ENCODE measurements at regions not wholly inside any gene's neighbourhood (a gene's known extent, or its start where the extent isn't known, plus 50 kb on each side); places are given as distances from the start of the nearest gene placed in this dataset.
A peak's percentile ranks its signal among the peaks of the same experiment; 100 is the strongest.

GRCh38 chr14:42535397-42535796 is 928.7 kb downstream of the LRFN5 start:
- no TSS peak for BruUV-seq (replicated peaks)
- CTCF ChIA-PET, result no interaction called here
- H3K27ac ChIP-seq (ENCODE audit: low read depth, low read length, poor library complexity, severe bottlenecking), result no peak overlapping the region
- H3K4me3 ChIP-seq (ENCODE audit: low read depth, low read length, poor library complexity, severe bottlenecking), result no peak overlapping the region
- no peak for DNase-seq (ENCODE audit: low spot score)
- H3K27me3 ChIP-seq (replicated peaks; ENCODE audit: insufficient read depth, low read depth, low read length, poor library complexity), result no peaks in the 10 kb centered on the region
- H3K9me3 ChIP-seq (ENCODE audit: low read depth, low read length, poor library complexity, severe bottlenecking), result no peaks in the 10 kb centered on the region
- no peaks in the 10 kb centered on the region for H3K4me1 ChIP-seq (ENCODE audit: insufficient read depth, low read length, poor library complexity, severe bottlenecking)
- POLR2A ChIA-PET (ENCODE audit: low non-redundant PET), result no interaction called here
- intact Hi-C loops (cut with micrococcal nuclease; ENCODE audit: unreplicated experiment), result no loop called here
- no peaks in the 10 kb centered on the region for H3K36me3 ChIP-seq (ENCODE audit: insufficient read depth, low read length, poor library complexity, severe bottlenecking)
- 0 out of 2 replicates have a peak, but pooled peaks have one; percentile 13 for TF ChIP-seq CTCF (conservative IDR thresholded peaks at IDR 0.05; ENCODE audit: low read depth, low read length)
- TF ChIP-seq EZH2 (IDR thresholded peaks at IDR 0.05; ENCODE audit: borderline replicate concordance, low read depth, low read length, poor library complexity, severe bottlenecking), result no peak

- ChIA-PET CTCF (no interaction called here), POLR2A (ENCODE audit: low non-redundant PET) (no interaction called here)
- no peaks in the 10 kb centered on the region for H3K9me3 ChIP-seq (ENCODE audit: low read depth, low read length, poor library complexity, severe bottlenecking)
- H3K4me1 ChIP-seq (ENCODE audit: insufficient read depth, low read length, poor library complexity, severe bottlenecking), result no peaks in the 10 kb centered on the region
- H3K27ac ChIP-seq (ENCODE audit: low read depth, low read length, poor library complexity, severe bottlenecking), result no peak overlapping the region
- no peak overlapping the region for H3K4me3 ChIP-seq (ENCODE audit: low read depth, low read length, poor library complexity, severe bottlenecking)
- TF ChIP-seq EZH2 (IDR thresholded peaks at IDR 0.05; ENCODE audit: borderline replicate concordance, low read depth, low read length, poor library complexity, severe bottlenecking), result no peak
- TF ChIP-seq CTCF (conservative IDR thresholded peaks at IDR 0.05; ENCODE audit: low read depth, low read length), result no peak
- DNase-seq (ENCODE audit: low spot score), result no peak
- no peaks in the 10 kb centered on the region for H3K36me3 ChIP-seq (ENCODE audit: insufficient read depth, low read length, poor library complexity, severe bottlenecking)
- intact Hi-C loops (cut with micrococcal nuclease; ENCODE audit: unreplicated experiment), result no loop called here
- no peaks in the 10 kb centered on the region for H3K27me3 ChIP-seq (replicated peaks; ENCODE audit: insufficient read depth, low read depth, low read length, poor library complexity)
- no TSS peak for BruUV-seq (replicated peaks)
These were observed 926.8 kb downstream of the LRFN5 start for GRCh38 chr14:42533476-42533875.

GRCh38 chr14:42532194-42532593 is 925.5 kb downstream of the LRFN5 start:
- no peaks in the 10 kb centered on the region for H3K36me3 ChIP-seq (ENCODE audit: insufficient read depth, low read length, poor library complexity, severe bottlenecking)
- TF ChIP-seq EZH2 (IDR thresholded peaks at IDR 0.05; ENCODE audit: borderline replicate concordance, low read depth, low read length, poor library complexity, severe bottlenecking) (no peak), CTCF (conservative IDR thresholded peaks at IDR 0.05; ENCODE audit: low read depth, low read length) (no peak)
- ChIA-PET CTCF (interaction anchor here (0.7 kb wide), 1 partner anchor 14 kb away, joined by 3 read pairs; no protein-coding TSS in a partner anchor), POLR2A (ENCODE audit: low non-redundant PET) (no interaction called here)
- no peak overlapping the region for H3K27ac ChIP-seq (ENCODE audit: low read depth, low read length, poor library complexity, severe bottlenecking)
- intact Hi-C loops (cut with micrococcal nuclease; ENCODE audit: unreplicated experiment), result no loop called here
- no peaks in the 10 kb centered on the region for H3K9me3 ChIP-seq (ENCODE audit: low read depth, low read length, poor library complexity, severe bottlenecking)
- DNase-seq (ENCODE audit: low spot score), result no peak
- no peak overlapping the region for H3K4me3 ChIP-seq (ENCODE audit: low read depth, low read length, poor library complexity, severe bottlenecking)
- H3K27me3 ChIP-seq (replicated peaks; ENCODE audit: insufficient read depth, low read depth, low read length, poor library complexity), result no peaks in the 10 kb centered on the region
- BruUV-seq (replicated peaks), result no TSS peak
- H3K4me1 ChIP-seq (ENCODE audit: insufficient read depth, low read length, poor library complexity, severe bottlenecking), result no peaks in the 10 kb centered on the region
